Skin of body (tissue), 1 donor: ENCODE measurements at regions not wholly inside any gene's neighbourhood (a gene's known extent, or its start where the extent isn't known, plus 50 kb on each side); places are given as distances from the start of the nearest gene placed in this dataset.
A peak's percentile ranks its signal among the peaks of the same experiment; 100 is the strongest.

Experiments used
- DNase-seq: peaks from one replicate; lab custom pipeline; 2025; lab: John Stamatoyannopoulos, UW

GRCh38 chr5:125169396-125169795 lies 423.0 kb upstream of the ZNF608 start:
- no peak for DNase-seq

- DNase-seq: no peak
These were observed 425.2 kb upstream of the ZNF608 start for GRCh38 chr5:125171641-125172040.

GRCh38 chr5:125175348-125176004 lies 429.0 kb upstream of the ZNF608 start:
- DNase-seq: no peak

- no peak for DNase-seq
These were observed 429.6 kb upstream of the ZNF608 start for GRCh38 chr5:125176005-125176390.

- no peak for DNase-seq
These were observed 430.9 kb upstream of the ZNF608 start for GRCh38 chr5:125177340-125177739.

GRCh38 chr5:125179612-125180011 lies 433.2 kb upstream of the ZNF608 start:
- DNase-seq: no peak

GRCh38 chr5:125180231-125180829 lies 433.9 kb upstream of the ZNF608 start:
- DNase-seq: no peak

- no peak for DNase-seq
These were observed 434.7 kb upstream of the ZNF608 start for GRCh38 chr5:125181159-125181558.

GRCh38 chr5:125181955-125182354 lies 435.5 kb upstream of the ZNF608 start:
- DNase-seq: no peak

GRCh38 chr5:125185740-125186139 lies 439.3 kb upstream of the ZNF608 start:
- no peak for DNase-seq

- DNase-seq: no peak
These were observed 440.5 kb upstream of the ZNF608 start for GRCh38 chr5:125186911-125187375.

GRCh38 chr5:125189531-125189941 lies 443.1 kb upstream of the ZNF608 start:
- DNase-seq: no peak

GRCh38 chr5:125190232-125191087 lies 444.0 kb upstream of the ZNF608 start:
- no peak for DNase-seq

- no peak for DNase-seq
These were observed 448.4 kb upstream of the ZNF608 start for GRCh38 chr5:125194883-125195282.

GRCh38 chr5:125196481-125197111 lies 450.2 kb upstream of the ZNF608 start:
- no peak for DNase-seq

GRCh38 chr5:125197321-125197720 lies 450.9 kb upstream of the ZNF608 start:
- no peak for DNase-seq

GRCh38 chr5:125198270-125198974 lies 452.0 kb upstream of the ZNF608 start:
- DNase-seq: peak; percentile 95

GRCh38 chr5:125199373-125199772 lies 452.9 kb upstream of the ZNF608 start:
- no peak for DNase-seq

GRCh38 chr5:125199968-125200865 lies 453.8 kb upstream of the ZNF608 start:
- DNase-seq: peak; percentile 34

- peak; percentile 42 for DNase-seq
These were observed 454.5 kb upstream of the ZNF608 start for GRCh38 chr5:125200866-125201373.
